ENCODE measurements at regions not wholly inside any gene's neighbourhood (a gene's known extent, or its start where the extent isn't known, plus 50 kb on each side); places are given as distances from the start of the nearest gene placed in this dataset.
"Not testable (repeated sequence)": the region's sequence is repeated elsewhere in the genome, so short reads cannot be mapped to it uniquely, and the experiment has no call there.

GRCh38 chr6:155861821-155862220 is 406.2 kb upstream of the NOX3 start:
- DNase-seq (ENCODE audit: low read depth) = no peak
- TF ChIP-seq CTCF (IDR thresholded peaks at IDR 0.05; ENCODE audit: low read depth, low read length, missing control alignments) = no peak
- H3K4me3 ChIP-seq (ENCODE audit: low read depth, low read length) = no peak overlapping the region
- in situ Hi-C loops (cut with HindIII; ENCODE audit: low sequenced_read_pairs) = no loop called here

- DNase-seq (ENCODE audit: low read depth); in situ Hi-C loops (cut with HindIII; ENCODE audit: low sequenced_read_pairs); H3K4me3 ChIP-seq (ENCODE audit: low read depth, low read length): not testable (repeated sequence)
Measured at GRCh38 chr6:155858906-155859305, 403.3 kb upstream of the NOX3 start.

- in situ Hi-C loops (cut with HindIII; ENCODE audit: low sequenced_read_pairs) = no loop called here
- TF ChIP-seq CTCF (IDR thresholded peaks at IDR 0.05; ENCODE audit: low read depth, low read length, missing control alignments) = no peak
Measured at GRCh38 chr6:155854787-155855186, 399.1 kb upstream of the NOX3 start.

GRCh38 chr6:155853011-155853410 is 397.4 kb upstream of the NOX3 start:
- no peak for TF ChIP-seq CTCF (IDR thresholded peaks at IDR 0.05; ENCODE audit: low read depth, low read length, missing control alignments)
- no peak for DNase-seq (ENCODE audit: low read depth)
- no peak overlapping the region for H3K4me3 ChIP-seq (ENCODE audit: low read depth, low read length)
- in situ Hi-C loops (cut with HindIII; ENCODE audit: low sequenced_read_pairs) = no loop called here

More at GRCh38 chr6:155854787-155855186, 399.1 kb upstream of the NOX3 start:
- H3K4me3 ChIP-seq (ENCODE audit: low read depth, low read length) = no peak overlapping the region
- no peak for DNase-seq (ENCODE audit: low read depth)

GRCh38 chr6:155850408-155850841 is 394.8 kb upstream of the NOX3 start:
- no peak overlapping the region for H3K4me3 ChIP-seq (ENCODE audit: low read depth, low read length)
- DNase-seq (ENCODE audit: low read depth) = no peak
- TF ChIP-seq CTCF (IDR thresholded peaks at IDR 0.05; ENCODE audit: low read depth, low read length, missing control alignments) = no peak
- in situ Hi-C loops (cut with HindIII; ENCODE audit: low sequenced_read_pairs) = no loop called here

GRCh38 chr6:155847711-155848110 is 392.1 kb upstream of the NOX3 start:
- TF ChIP-seq CTCF (IDR thresholded peaks at IDR 0.05; ENCODE audit: low read depth, low read length, missing control alignments) = no peak
- DNase-seq (ENCODE audit: low read depth) = no peak
- in situ Hi-C loops (cut with HindIII; ENCODE audit: low sequenced_read_pairs) = no loop called here
- no peak overlapping the region for H3K4me3 ChIP-seq (ENCODE audit: low read depth, low read length)

GRCh38 chr6:155837474-155837873 is 381.8 kb upstream of the NOX3 start:
- H3K4me3 ChIP-seq (ENCODE audit: low read depth, low read length) = no peak overlapping the region
- in situ Hi-C loops (cut with HindIII; ENCODE audit: low sequenced_read_pairs) = no loop called here
- no peak for DNase-seq (ENCODE audit: low read depth)
- no peak for TF ChIP-seq CTCF (IDR thresholded peaks at IDR 0.05; ENCODE audit: low read depth, low read length, missing control alignments)

Data from astrocyte of the cerebellum (primary cell).